HG03095 (cell line): ENCODE measurements at regions not wholly inside any gene's neighbourhood (a gene's known extent, or its start where the extent isn't known, plus 50 kb on each side); places are given as distances from the start of the nearest gene placed in this dataset.

ENCODE experiments used
- ATAC-seq: cut with Tn5 transposase; IDR thresholded peaks from one replicate; pipeline ENCODE4 v1.9.1; 2021; ENCODE audit warnings: moderate library complexity; ENCODE audit not compliant: unreplicated experiment

DNA sequence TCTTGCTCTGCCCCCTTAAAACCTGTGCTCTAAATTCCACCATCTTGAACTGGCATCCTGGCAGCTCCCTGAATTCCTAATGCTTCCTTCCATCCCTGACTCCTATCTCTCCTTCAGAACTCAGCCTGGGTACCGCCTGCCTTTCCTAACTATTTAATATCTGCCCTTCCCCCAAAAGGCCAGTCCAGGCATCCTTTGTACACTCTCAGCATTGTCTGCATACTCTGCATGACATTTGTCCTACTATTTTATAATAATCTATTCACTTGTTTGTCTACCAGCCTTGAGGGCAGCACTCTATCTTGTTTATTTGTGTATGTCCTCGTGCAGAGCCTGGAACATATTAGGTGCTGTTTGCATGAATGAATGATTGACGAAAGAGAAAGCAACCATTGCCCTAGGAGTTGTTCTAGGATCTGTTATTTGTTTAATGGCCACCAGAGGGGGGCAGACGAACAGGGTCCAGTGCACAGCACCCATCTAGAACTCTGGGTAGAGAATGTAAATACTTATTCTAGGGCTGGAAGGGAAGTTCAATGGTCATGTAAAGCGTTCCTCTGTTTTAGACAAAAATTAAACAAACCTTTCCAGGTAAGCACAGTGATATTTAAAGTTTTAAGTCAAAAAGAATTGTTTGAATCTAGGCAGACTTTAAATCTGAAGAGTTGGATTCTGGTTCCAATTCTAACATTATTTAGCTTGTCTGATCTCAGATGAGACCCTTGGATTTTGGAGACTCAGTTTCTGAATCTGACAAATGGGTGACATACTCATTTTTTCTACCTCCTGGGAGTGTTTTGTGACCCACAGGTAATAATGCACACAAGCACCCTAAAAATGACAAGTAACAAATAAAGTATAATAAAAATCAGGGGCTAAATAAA lies 125.8 kb upstream of the GALNT15 start:
- ATAC-seq: peak; percentile 94

DNA sequence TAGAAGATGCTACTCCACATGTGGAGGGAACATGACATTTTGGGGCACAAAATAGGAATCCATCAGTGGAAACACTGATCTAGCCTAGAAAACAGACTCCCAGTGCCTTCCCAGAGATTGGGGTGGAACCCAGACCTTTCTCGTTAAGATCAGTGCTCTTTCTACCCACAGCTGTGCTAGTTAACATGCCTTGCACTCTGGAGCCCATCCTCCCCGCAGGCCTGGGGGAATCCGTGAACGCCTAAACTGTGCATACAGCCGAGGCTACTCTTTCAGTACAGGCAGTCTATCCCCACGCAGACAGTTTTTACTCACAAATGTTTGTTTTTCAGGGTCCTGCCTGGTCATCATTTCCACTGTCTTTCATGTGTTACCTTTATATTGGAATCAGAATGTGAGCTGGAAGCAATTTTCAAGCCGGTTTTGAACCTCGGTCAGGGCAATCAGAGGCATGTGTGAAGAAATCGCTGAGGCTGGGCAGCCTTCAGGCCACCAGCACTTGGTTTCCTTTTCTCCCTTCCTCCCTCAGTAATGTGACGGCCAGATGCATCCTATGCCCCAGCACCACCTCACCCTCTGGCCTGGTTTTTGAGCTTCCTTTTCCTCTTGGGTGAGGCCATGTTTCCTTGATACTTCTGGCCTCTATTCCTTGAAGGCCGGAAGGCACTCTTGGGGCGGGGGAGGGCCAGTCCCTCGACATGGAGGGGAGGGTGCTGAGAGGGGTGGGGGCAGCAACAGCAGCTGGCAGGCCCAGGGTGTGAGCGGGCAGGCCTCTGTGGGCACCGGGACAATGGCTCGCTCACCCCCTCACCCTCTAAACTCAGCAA lies 123.6 kb upstream of the GALNT15 start:
- no peak for ATAC-seq

- ATAC-seq: no peak
These were observed 122.8 kb upstream of the GALNT15 start for GRCh38 chr3:16051691-16052090.

DNA sequence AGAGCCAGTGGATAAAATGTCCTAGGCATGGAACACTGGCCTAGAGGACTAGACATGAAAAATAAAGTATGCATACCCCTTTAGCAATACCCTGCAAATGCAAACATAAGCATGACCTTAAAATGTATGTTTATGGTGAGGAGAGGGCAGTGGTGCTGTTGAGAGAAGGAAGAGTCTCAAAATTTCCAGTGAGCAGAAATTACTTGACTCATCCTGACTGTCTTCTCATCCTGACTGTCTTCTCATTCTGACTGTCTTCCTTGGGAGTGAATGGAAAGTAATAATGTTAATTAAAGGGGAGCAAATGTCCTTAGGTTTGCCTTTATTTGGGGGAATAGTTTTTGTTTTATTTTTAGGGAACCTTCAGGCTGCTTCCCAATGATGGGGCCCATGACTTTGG lies 121.5 kb upstream of the GALNT15 start:
- ATAC-seq: no peak

- no peak for ATAC-seq
These were observed 120.7 kb upstream of the GALNT15 start for GRCh38 chr3:16053794-16054193.

- ATAC-seq: no peak
These were observed 118.8 kb upstream of the GALNT15 start for GRCh38 chr3:16055606-16056211.

GRCh38 chr3:16056217-16056616 lies 118.3 kb upstream of the GALNT15 start:
- no peak for ATAC-seq

GRCh38 chr3:16058521-16058920 lies 116.0 kb upstream of the GALNT15 start:
- no peak for ATAC-seq

GRCh38 chr3:16059081-16059537 lies 115.4 kb upstream of the GALNT15 start:
- ATAC-seq: no peak

DNA sequence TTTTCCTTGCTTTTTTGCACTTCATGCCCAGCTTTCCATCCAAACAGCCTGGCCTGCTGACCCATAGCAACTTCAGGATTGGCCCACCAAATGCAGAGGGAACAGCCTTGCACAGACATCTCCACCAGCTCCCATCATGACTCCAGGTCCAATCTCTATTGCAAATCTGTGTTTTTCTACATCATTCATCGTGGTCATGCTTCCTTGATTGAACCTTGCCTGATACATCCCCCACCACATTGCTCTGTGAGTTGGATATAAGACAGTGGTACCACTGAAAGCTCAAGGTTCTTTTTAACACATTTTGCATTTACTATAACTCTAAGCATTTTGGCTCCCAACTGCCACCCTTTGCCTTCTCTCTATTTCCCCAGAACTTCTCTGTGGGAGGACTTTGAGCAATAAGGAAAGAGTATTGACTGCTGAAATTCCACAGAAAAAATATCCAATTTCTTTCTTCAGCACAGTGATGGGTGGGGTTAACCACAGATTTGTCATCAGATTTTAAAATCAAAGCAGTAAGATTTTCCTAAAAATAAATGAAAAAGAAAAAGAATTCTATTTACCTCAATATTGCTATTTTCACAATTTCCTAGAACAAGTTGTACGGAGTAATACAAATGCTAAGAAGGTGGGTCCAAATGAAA lies 114.6 kb upstream of the GALNT15 start:
- no peak for ATAC-seq

GRCh38 chr3:16060358-16060852 lies 114.1 kb upstream of the GALNT15 start:
- no peak for ATAC-seq

DNA sequence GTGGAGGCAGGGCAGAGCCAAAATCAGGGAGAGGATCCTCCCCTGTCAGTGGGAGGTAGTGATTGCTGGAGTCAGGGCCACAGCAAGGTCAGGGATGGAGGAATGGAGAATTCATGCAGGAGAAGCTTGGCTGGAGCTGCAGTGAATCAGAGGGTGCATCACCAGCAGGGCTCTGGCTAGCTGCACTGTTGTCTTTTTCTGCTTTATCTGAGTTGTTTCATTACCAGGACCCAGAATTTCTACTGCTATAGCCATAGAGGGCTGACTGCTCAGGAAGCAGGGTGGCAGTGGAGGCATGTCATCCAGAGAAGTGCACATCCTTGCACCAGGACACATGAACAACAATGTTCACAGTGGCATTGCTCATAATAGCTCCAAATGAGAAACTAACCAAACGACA lies 113.5 kb upstream of the GALNT15 start:
- ATAC-seq: no peak

DNA sequence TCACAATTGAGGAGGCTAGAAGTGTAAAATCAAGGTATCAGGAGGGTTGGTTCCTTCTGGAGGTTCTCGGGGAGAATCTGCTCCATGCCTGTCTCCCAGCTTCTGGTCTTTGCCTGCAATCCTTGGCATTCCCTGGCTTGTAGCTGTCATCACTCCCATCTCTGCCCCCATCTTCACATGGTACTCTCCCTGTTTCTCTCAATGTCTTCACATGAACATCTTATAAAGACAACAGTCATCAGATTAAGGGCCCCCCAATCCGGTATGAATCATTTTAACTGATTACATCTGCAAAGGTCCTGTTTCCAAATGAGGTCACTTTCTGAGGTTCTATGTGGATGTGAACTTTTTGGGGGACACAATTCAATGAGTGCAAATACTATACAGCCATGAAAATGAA lies 113.0 kb upstream of the GALNT15 start:
- ATAC-seq: no peak

GRCh38 chr3:16063603-16064002 lies 110.9 kb upstream of the GALNT15 start:
- ATAC-seq: no peak

GRCh38 chr3:16064642-16065414 lies 109.7 kb upstream of the GALNT15 start:
- no peak for ATAC-seq

GRCh38 chr3:16066545-16066944 lies 107.9 kb upstream of the GALNT15 start:
- ATAC-seq: no peak

GRCh38 chr3:16066975-16067374 lies 107.5 kb upstream of the GALNT15 start:
- ATAC-seq: no peak

- no peak for ATAC-seq
These were observed 106.5 kb upstream of the GALNT15 start for GRCh38 chr3:16067837-16068471.

GRCh38 chr3:16069149-16069922 lies 105.1 kb upstream of the GALNT15 start:
- ATAC-seq: no peak
